H1 (cell line): ENCODE measurements at regions not wholly inside any gene's neighbourhood (a gene's known extent, or its start where the extent isn't known, plus 50 kb on each side); places are given as distances from the start of the nearest gene placed in this dataset.

ENCODE experiments used
- CTCF ChIA-PET: fragments of 300-600 bp; sonication (Branson Sonifier 250); formaldehyde crosslinking; loops from one replicate; lab custom pipeline; 2021; ENCODE audit not compliant: partially characterized antibody; lab: Charles Lee
- POLR2A ChIA-PET: fragments of 300-600 bp; sonication (Branson Sonifier 250); formaldehyde crosslinking; loops from one replicate; lab custom pipeline; 2021; ENCODE audit warnings: inconsistent platforms; ENCODE audit not compliant: partially characterized antibody; lab: Charles Lee
- DNase-seq, 2 experiments: peaks; one replicate each; pipeline versions ENCODE4 v3.0.0 to v3.0.0-alpha.2; 2010 to 2022; ENCODE audit warnings: low spot score in 2 of 2, low read depth in 1 of 2, mixed read lengths in 1 of 2
- FAIRE-seq: peaks from 2 replicates; lab custom pipeline; 2011; peaks lifted over from hg19 to GRCh38; lab: Jason Lieb, UNC
- H2AFZ ChIP-seq: 2 replicates; pipeline ENCODE4 v1.8.1; 2012; ENCODE audit warnings: low read length, inconsistent platforms
- H2AK5ac ChIP-seq: 2 replicates; pipeline ENCODE4 v1.6.1; 2013; ENCODE audit warnings: low read depth, low read length
- H2BK120ac ChIP-seq: replicated peaks from 2 replicates; pipeline ENCODE3; 2013; ENCODE audit warnings: low read depth, low read length, inconsistent platforms
- H2BK12ac ChIP-seq: 2 replicates; pipeline ENCODE4 v1.6.1; 2013; ENCODE audit warnings: low read depth, low read length
- H2BK15ac ChIP-seq: 2 replicates; pipeline ENCODE4 v1.6.1; 2013; ENCODE audit warnings: low read length
- H2BK20ac ChIP-seq: 2 replicates; pipeline ENCODE4 v1.6.1; 2013; ENCODE audit warnings: low read length
- H2BK5ac ChIP-seq: 2 replicates; pipeline ENCODE4 v1.6.1; 2013; ENCODE audit warnings: low read depth, low read length
- H3K14ac ChIP-seq: 2 replicates; pipeline ENCODE4 v1.6.1; 2013; ENCODE audit warnings: inconsistent platforms; ENCODE audit not compliant: insufficient read length
- H3K18ac ChIP-seq: 2 replicates; pipeline ENCODE4 v1.6.1; 2013; ENCODE audit warnings: low read length; ENCODE audit errors: extremely low read depth
- H3K23ac ChIP-seq: 2 replicates; pipeline ENCODE4 v1.6.1; 2013; ENCODE audit warnings: inconsistent platforms; ENCODE audit not compliant: insufficient read length
- H3K23me2 ChIP-seq: 2 replicates; pipeline ENCODE4 v1.6.1; 2013; ENCODE audit warnings: low read depth, low read length
- H3K27ac ChIP-seq: 2 replicates; pipeline ENCODE4 v1.6.1; 2011; ENCODE audit warnings: low read depth, low read length, inconsistent platforms
- H3K27me3 ChIP-seq, 4 experiments: replicated peaks in 1 of 4; 1 replicate in 1 of 4; 2 replicates in 3 of 4; pipeline versions ENCODE4 v1.6.1 to v1.8.1; 2011 to 2013; ENCODE audit warnings: low read length in 3 of 4, mild to moderate bottlenecking in 3 of 4, inconsistent platforms in 2 of 4, mixed read lengths in 2 of 4, moderate library complexity in 1 of 4; ENCODE audit not compliant: control insufficient read depth in 3 of 4, insufficient read depth in 3 of 4; ENCODE audit errors: extremely low read depth in 1 of 4
- H3K36me3 ChIP-seq, 4 experiments: 2 replicates each; pipeline versions ENCODE4 v1.6.1 to v1.8.1; 2011 to 2013; ENCODE audit warnings: mild to moderate bottlenecking in 4 of 4, low read length in 3 of 4, moderate library complexity in 2 of 4, control low read depth in 1 of 4, inconsistent platforms in 1 of 4; ENCODE audit not compliant: insufficient read depth in 4 of 4, control insufficient read depth in 2 of 4
- H3K4ac ChIP-seq: replicated peaks from 2 replicates; pipeline ENCODE3; 2013; ENCODE audit warnings: low read length, low read depth, mixed read lengths, inconsistent platforms; ENCODE audit not compliant: insufficient read length
- H3K4me1 ChIP-seq, 4 experiments: replicated peaks in 1 of 4; 1 replicate in 1 of 4; 2 replicates in 3 of 4; pipeline versions ENCODE4 v1.6.1 to v1.8.1; 2011 to 2013; ENCODE audit warnings: low read length in 3 of 4, inconsistent platforms in 2 of 4, mixed read lengths in 1 of 4; ENCODE audit not compliant: insufficient read depth in 4 of 4, control insufficient read depth in 3 of 4
- H3K4me2 ChIP-seq, 2 experiments: 2 replicates each; pipeline versions ENCODE4 v1.6.1 to v1.8.1; 2011 to 2013; ENCODE audit warnings: low read depth in 2 of 2, low read length in 2 of 2, control low read depth in 1 of 2, inconsistent platforms in 1 of 2, mild to moderate bottlenecking in 1 of 2; ENCODE audit not compliant: insufficient read depth in 1 of 2
- H3K4me3 ChIP-seq, 4 experiments: fragments of 200-600, 300-600 bp in 1 of 4; sonication (generic), shearing (Covaris generic), sonication (Bioruptor Twin) in 1 of 4; 2 replicates each; pipeline versions ENCODE4 v1.5.1 to v1.8.1; 2011 to 2016; ENCODE audit warnings: low read length in 4 of 4, low read depth in 3 of 4, control low read depth in 2 of 4, inconsistent platforms in 2 of 4, mild to moderate bottlenecking in 2 of 4, mixed read lengths in 1 of 4, moderate library complexity in 1 of 4; ENCODE audit not compliant: insufficient read depth in 2 of 4; ENCODE audit errors: extremely low read depth in 1 of 4
- H3K56ac ChIP-seq: replicated peaks from 2 replicates; pipeline ENCODE3; 2013; ENCODE audit warnings: low read depth, mild to moderate bottlenecking, mixed read lengths, low read length, inconsistent platforms; ENCODE audit not compliant: insufficient read length
- H3K79me1 ChIP-seq: 2 replicates; pipeline ENCODE4 v1.6.1; 2013; ENCODE audit warnings: low read depth, low read length, control low read depth
- H3K79me2 ChIP-seq, 2 experiments: 2 replicates each; pipeline versions ENCODE4 v1.6.1 to v1.8.1; 2012 to 2013; ENCODE audit warnings: low read length in 2 of 2, mild to moderate bottlenecking in 2 of 2, inconsistent platforms in 1 of 2; ENCODE audit not compliant: insufficient read depth in 2 of 2, control insufficient read depth in 1 of 2
- H3K9ac ChIP-seq, 4 experiments: replicated peaks in 1 of 4; 1 replicate in 1 of 4; 2 replicates in 3 of 4; pipeline versions ENCODE4 v1.6.1 to v1.8.1; 2011 to 2013; ENCODE audit warnings: low read depth in 3 of 4, low read length in 3 of 4, control low read depth in 2 of 4, mild to moderate bottlenecking in 2 of 4, moderate library complexity in 2 of 4, inconsistent platforms in 1 of 4; ENCODE audit errors: extremely low read depth in 1 of 4
- H3K9me3 ChIP-seq, 2 experiments: 2 replicates each; pipeline versions ENCODE4 v1.6.1 to v1.8.1; 2012 to 2013; ENCODE audit warnings: mild to moderate bottlenecking in 2 of 2, moderate library complexity in 2 of 2, control low read depth in 1 of 2, inconsistent platforms in 1 of 2, low read depth in 1 of 2, low read length in 1 of 2, mixed read lengths in 1 of 2; ENCODE audit not compliant: insufficient read depth in 2 of 2
- H4K20me1 ChIP-seq, 2 experiments: replicated peaks in 1 of 2; 2 replicates each; pipeline versions ENCODE3 to v1.8.1; 2011 to 2013; ENCODE audit warnings: inconsistent platforms in 2 of 2, low read length in 2 of 2, mild to moderate bottlenecking in 1 of 2; ENCODE audit not compliant: insufficient read depth in 2 of 2, control insufficient read depth in 1 of 2
- H4K5ac ChIP-seq: 2 replicates; pipeline ENCODE4 v1.6.1; 2013; ENCODE audit warnings: low read length, low read depth, mixed read lengths, inconsistent platforms; ENCODE audit not compliant: insufficient read length
- H4K8ac ChIP-seq: 2 replicates; pipeline ENCODE4 v1.8.0; 2013; ENCODE audit warnings: mild to moderate bottlenecking, moderate library complexity, low read length, inconsistent platforms; ENCODE audit not compliant: insufficient read depth; ENCODE audit errors: extremely low read depth
- H4K91ac ChIP-seq: replicated peaks from 2 replicates; pipeline ENCODE3; 2013; ENCODE audit warnings: low read length, mixed read lengths, inconsistent platforms; ENCODE audit not compliant: insufficient read length
- CBX5 ChIP-seq: fragments of 300-800, 300-1000 bp; sonication (generic); IDR thresholded peaks from 2 replicates; pipeline ENCODE4 v1.7.1; 2016; ENCODE audit warnings: antibody characterized with exemption, low read length, low read depth
- CREB1 ChIP-seq: IDR thresholded peaks from 2 replicates; pipeline ENCODE4 v1.6.1; 2012; ENCODE audit warnings: inconsistent platforms
- EZH2 ChIP-seq: fragments of 200-600 bp; sonication (generic); IDR thresholded peaks from 2 replicates; pipeline ENCODE4 v1.7.1; 2012; ENCODE audit warnings: low read depth, mild to moderate bottlenecking, moderate library complexity, low read length, inconsistent platforms; ENCODE audit not compliant: severe bottlenecking
- FOSL1 ChIP-seq: IDR thresholded peaks from 2 replicates; pipeline ENCODE4 v1.6.1; 2011; ENCODE audit warnings: mild to moderate bottlenecking, low read depth, low read length, moderate library complexity; ENCODE audit not compliant: insufficient read depth
- HDAC6 ChIP-seq: IDR thresholded peaks from one replicate; pipeline ENCODE4 v1.7.1; 2012; ENCODE audit warnings: low read depth, mild to moderate bottlenecking, inconsistent platforms, low read length, moderate library complexity
- JUN ChIP-seq: IDR thresholded peaks from 2 replicates; pipeline ENCODE4 v1.6.1; 2011; ENCODE audit warnings: low read depth, mild to moderate bottlenecking, improper control_type of control experiment, low read length
- POLR2AphosphoS5 ChIP-seq: IDR thresholded peaks from 2 replicates; pipeline ENCODE4 v1.6.1; 2011; ENCODE audit warnings: low read depth, low read length
- POU5F1 ChIP-seq: IDR thresholded peaks from 2 replicates; pipeline ENCODE4 v1.6.1; 2011; ENCODE audit warnings: low read depth, mild to moderate bottlenecking, low read length, moderate library complexity
- RFX5 ChIP-seq: IDR thresholded peaks from 2 replicates; pipeline ENCODE4 v1.6.1; 2011; ENCODE audit warnings: low read depth, low read length, improper control_type of control experiment, borderline replicate concordance
- SAP30 ChIP-seq: fragments of 300-600 bp; sonication (generic); IDR thresholded peaks from 2 replicates; pipeline ENCODE4 v1.7.1; 2012; ENCODE audit warnings: low read length, moderate library complexity, mild to moderate bottlenecking, inconsistent platforms; ENCODE audit not compliant: insufficient read depth, insufficient replicate concordance
- SIRT6 ChIP-seq: IDR thresholded peaks from one replicate; pipeline ENCODE4 v1.7.1; 2012; ENCODE audit warnings: low read length, inconsistent platforms
- SP1 ChIP-seq: IDR thresholded peaks from 2 replicates; pipeline ENCODE4 v1.6.1; 2011; ENCODE audit warnings: low read depth, low read length
- SUZ12 ChIP-seq: fragments of 200-600 bp; sonication (generic); IDR thresholded peaks from 2 replicates; pipeline ENCODE4 v1.6.1; 2012; ENCODE audit warnings: mild to moderate bottlenecking, inconsistent platforms, low read length, moderate library complexity, mixed read lengths
- WGBS, 2 experiments: shearing (Covaris generic) in 1 of 2; methylation state at CpG; one replicate each; pipeline versions ENCODE4 v1.1.6 to v1.1.7; 2013 to 2015; ENCODE audit warnings: low lambda C conversion rate in 2 of 2, mixed read lengths in 2 of 2, inconsistent platforms in 1 of 2, low coverage in 1 of 2, missing lambda C conversion rate in 1 of 2; ENCODE audit not compliant: insufficient replicate concordance in 2 of 2, insufficient coverage in 1 of 2, insufficient read length in 1 of 2; ENCODE audit errors: extremely low coverage in 1 of 2, missing lambda C conversion rate in 1 of 2; 5-methylcytosine and 5-hydroxymethylcytosine counted together
- TF ChIP-seq, protein P1 (sequence below): IDR thresholded peaks from 2 replicates; pipeline ENCODE4 v1.6.1; 2011; ENCODE audit warnings: low read length, improper control_type of control experiment

DNA sequence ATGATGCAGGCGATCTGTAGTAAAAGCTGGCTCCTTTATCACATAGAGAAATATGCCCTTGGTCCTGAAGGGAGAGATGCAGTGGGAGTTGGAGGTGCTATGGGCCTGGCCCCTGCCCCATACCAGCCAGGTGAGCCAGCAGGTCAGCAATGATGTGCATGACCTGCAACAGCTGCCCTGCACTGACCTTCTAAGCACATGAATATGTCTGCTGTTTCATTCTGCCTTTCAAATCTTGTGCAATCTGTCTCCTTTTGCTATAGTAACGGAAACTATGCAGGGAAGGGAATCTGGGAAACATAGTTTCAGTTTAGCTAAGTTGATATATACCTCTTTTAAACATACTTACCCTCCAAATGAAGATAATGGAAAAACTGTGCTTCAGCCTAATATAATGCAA lies 235.2 kb downstream of the TDRD15 start:
- H3K56ac ChIP-seq: no peak overlapping the region
- no peaks in the 10 kb centered on the region for H3K79me1 ChIP-seq
- no peak overlapping the region for H3K4me3 ChIP-seq
- H3K9ac ChIP-seq: no peak overlapping the region
- WGBS, 2 experiments: 98% methylated on average over 2 of the region's 2 CpGs; no CpG with 5 or more reads in 1 of the 2 experiments
- FAIRE-seq (no peak), DNase-seq (no peak)
- no peak overlapping the region for H3K14ac ChIP-seq
- H4K20me1 ChIP-seq: no peaks in the 10 kb centered on the region
- no peak overlapping the region for H3K4ac ChIP-seq
- H2AK5ac ChIP-seq: no peak overlapping the region
- H3K23me2 ChIP-seq: no peaks in the 10 kb centered on the region
- H3K27me3 ChIP-seq: no peaks in the 10 kb centered on the region
- H4K5ac ChIP-seq: no peak overlapping the region
- H3K9me3 ChIP-seq: peaks cover 6 to 10% of the 10 kb centered on the region in 2 experiments; a peak in 2 of 4 replicates
- H3K18ac ChIP-seq: no peak overlapping the region
- H3K36me3 ChIP-seq: no peaks in the 10 kb centered on the region
- no peak overlapping the region for H3K27ac ChIP-seq
- H3K79me2 ChIP-seq: no peaks in the 10 kb centered on the region
- H4K8ac ChIP-seq: no peak overlapping the region
- POLR2A ChIA-PET: no interaction called here
- CTCF ChIA-PET: interaction anchor here (0.6 to 2.0 kb wide), 5 partner anchors 9 to 701 kb away, joined by 3 to 10 read pairs (median 3); no protein-coding TSS in a partner anchor
- H2BK120ac ChIP-seq: no peak overlapping the region
- H3K4me2 ChIP-seq: no peak overlapping the region
- no peak overlapping the region for H4K91ac ChIP-seq
- H2BK20ac ChIP-seq: no peak overlapping the region
- no peak overlapping the region for H2BK12ac ChIP-seq
- H2BK5ac ChIP-seq: no peak overlapping the region
- H3K4me1 ChIP-seq: no peaks in the 10 kb centered on the region
- H2BK15ac ChIP-seq: no peak overlapping the region
- no peak overlapping the region for H2AFZ ChIP-seq
- no peak overlapping the region for H3K23ac ChIP-seq
- no peak for TF ChIP-seq SAP30
- TF ChIP-seq JUN: no peak
- no peak for TF ChIP-seq RFX5
- no peak for TF ChIP-seq POLR2AphosphoS5
- no peak for TF ChIP-seq SIRT6
- TF ChIP-seq, protein P1, sequence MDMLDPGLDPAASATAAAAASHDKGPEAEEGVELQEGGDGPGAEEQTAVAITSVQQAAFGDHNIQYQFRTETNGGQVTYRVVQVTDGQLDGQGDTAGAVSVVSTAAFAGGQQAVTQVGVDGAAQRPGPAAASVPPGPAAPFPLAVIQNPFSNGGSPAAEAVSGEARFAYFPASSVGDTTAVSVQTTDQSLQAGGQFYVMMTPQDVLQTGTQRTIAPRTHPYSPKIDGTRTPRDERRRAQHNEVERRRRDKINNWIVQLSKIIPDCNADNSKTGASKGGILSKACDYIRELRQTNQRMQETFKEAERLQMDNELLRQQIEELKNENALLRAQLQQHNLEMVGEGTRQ: no peak
- TF ChIP-seq POU5F1: no peak
- TF ChIP-seq FOSL1: no peak
- TF ChIP-seq HDAC6: no peak
- no peak for TF ChIP-seq SP1
- no peak for TF ChIP-seq EZH2
- no peak for TF ChIP-seq SUZ12
- TF ChIP-seq CREB1: no peak
- no peak for TF ChIP-seq CBX5
